Activated CD4-positive, alpha-beta memory T cell treated with anti-CD3 and anti-CD28 coated beads, Interleukin-2, amount 10 ng/mL, durations not matched to agents 7 days and 5 days (primary cell): ENCODE measurements at regions not wholly inside any gene's neighbourhood (a gene's known extent, or its start where the extent isn't known, plus 50 kb on each side); places are given as distances from the start of the nearest gene placed in this dataset.

Experiments used
- CTCF ChIA-PET: fragments of 350-600 bp; sonication (Branson Sonifier 250); formaldehyde crosslinking; loops from one replicate; lab custom pipeline; 2021; ENCODE audit warnings: antibody characterized with exemption, inconsistent platforms; lab: Charles Lee
- POLR2A ChIA-PET: fragments of 350-600 bp; sonication (Branson Sonifier 250); formaldehyde crosslinking; loops from one replicate; lab custom pipeline; 2021; ENCODE audit warnings: antibody characterized with exemption; lab: Charles Lee
- DNase-seq: peaks from one replicate; pipeline ENCODE4 v3.0.0-alpha.2; 2020
- H3K27ac Mint-ChIP-seq: one replicate; pipeline ENCODE4 v1.8.0; 2021; ENCODE audit warnings: mild to moderate bottlenecking, mixed read lengths
- H3K27me3 Mint-ChIP-seq: one replicate; pipeline ENCODE4 v1.8.0; 2021; ENCODE audit warnings: mixed read lengths
- H3K36me3 Mint-ChIP-seq: one replicate; pipeline ENCODE4 v1.8.0; 2021; ENCODE audit warnings: low read depth, mixed read lengths
- H3K4me1 Mint-ChIP-seq: one replicate; pipeline ENCODE4 v1.8.0; 2021; ENCODE audit warnings: mixed read lengths
- H3K4me3 Mint-ChIP-seq: one replicate; pipeline ENCODE4 v1.8.0; 2021; ENCODE audit warnings: mild to moderate bottlenecking, mixed read lengths
- H3K9me3 Mint-ChIP-seq: one replicate; pipeline ENCODE4 v1.8.0; 2021; ENCODE audit warnings: mixed read lengths

- POLR2A ChIA-PET = interaction anchor here (1.8 kb wide), 1 partner anchor 8 kb away, joined by 10 read pairs; no protein-coding TSS in a partner anchor
- Mint-ChIP-seq H3K9me3 (no peaks in the 10 kb centered on the region), H3K27ac (no peak overlapping the region)
Observed at GRCh38 chr21:43354026-43354420, 72.9 kb downstream of the SIK1 start.

GRCh38 chr21:43353282-43354025 is 73.5 kb downstream of the SIK1 start:
- POLR2A ChIA-PET = interaction anchor here (1.8 kb wide), 1 partner anchor 8 kb away, joined by 10 read pairs; no protein-coding TSS in a partner anchor
- CTCF ChIA-PET = no interaction called here
- H3K4me3 Mint-ChIP-seq = no peak overlapping the region

More at GRCh38 chr21:43354026-43354420, 72.9 kb downstream of the SIK1 start:
- DNase-seq = no peak
- H3K36me3 Mint-ChIP-seq = no peaks in the 10 kb centered on the region
- H3K4me1 Mint-ChIP-seq = peaks cover 23% of the 10 kb centered on the region
- peaks cover 2% of the 10 kb centered on the region for H3K27me3 Mint-ChIP-seq
- CTCF ChIA-PET = no interaction called here
- no peak overlapping the region for H3K4me3 Mint-ChIP-seq

GRCh38 chr21:43352568-43353281 is 74.2 kb downstream of the SIK1 start:
- ChIA-PET CTCF (no interaction called here), POLR2A (interaction anchor here (1.8 kb wide), 1 partner anchor 9 kb away, joined by 10 read pairs; no protein-coding TSS in a partner anchor)
- H3K4me3 Mint-ChIP-seq = no peak overlapping the region
- peak overlapping the region; percentile 66 for H3K27ac Mint-ChIP-seq
- peak; percentile 28 for DNase-seq
- no peaks in the 10 kb centered on the region for H3K36me3 Mint-ChIP-seq
- H3K27me3 Mint-ChIP-seq = no peaks in the 10 kb centered on the region
- H3K9me3 Mint-ChIP-seq = no peaks in the 10 kb centered on the region
- H3K4me1 Mint-ChIP-seq = peaks cover 23% of the 10 kb centered on the region

More at GRCh38 chr21:43353282-43354025, 73.5 kb downstream of the SIK1 start:
- H3K4me1 Mint-ChIP-seq = peaks cover 23% of the 10 kb centered on the region
- H3K27me3 Mint-ChIP-seq = peaks cover 2% of the 10 kb centered on the region
- peak overlapping the region; percentile 66 for H3K27ac Mint-ChIP-seq
- H3K36me3 Mint-ChIP-seq = no peaks in the 10 kb centered on the region
- no peak for DNase-seq
- no peaks in the 10 kb centered on the region for H3K9me3 Mint-ChIP-seq

DNA sequence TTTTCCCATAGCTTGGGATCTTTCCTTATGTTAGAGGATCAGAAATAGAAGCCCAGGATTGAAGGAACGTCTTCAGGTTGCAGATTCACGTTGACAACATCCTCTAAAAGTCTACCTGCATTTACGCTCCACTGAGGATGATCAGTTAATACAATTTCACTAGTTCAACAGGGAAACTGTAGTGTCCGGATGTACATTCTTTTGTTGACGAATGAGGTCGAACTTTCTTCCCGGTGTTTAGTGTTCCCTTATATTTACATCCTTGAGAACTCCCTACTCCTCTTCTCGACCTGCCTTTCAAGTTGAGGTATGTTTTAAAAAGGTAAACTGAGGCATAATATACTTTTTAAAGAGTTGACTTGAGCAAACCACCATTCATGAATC is 74.8 kb downstream of the SIK1 start:
- ChIA-PET POLR2A (interaction anchor here (1.8 kb wide), 1 partner anchor 10 kb away, joined by 10 read pairs; no protein-coding TSS in a partner anchor), CTCF (no interaction called here)
- Mint-ChIP-seq H3K27me3 (no peaks in the 10 kb centered on the region), H3K9me3 (no peaks in the 10 kb centered on the region), H3K36me3 (no peaks in the 10 kb centered on the region), H3K4me1 (peaks cover 23% of the 10 kb centered on the region), H3K4me3 (no peak overlapping the region), H3K27ac (peak overlapping the region; percentile 28)
- no peak for DNase-seq

GRCh38 chr21:43351501-43352153 is 75.3 kb downstream of the SIK1 start:
- Mint-ChIP-seq H3K4me3 (no peak overlapping the region), H3K27me3 (no peaks in the 10 kb centered on the region), H3K27ac (no peak overlapping the region), H3K4me1 (peaks cover 23% of the 10 kb centered on the region), H3K9me3 (no peaks in the 10 kb centered on the region), H3K36me3 (no peaks in the 10 kb centered on the region)
- ChIA-PET CTCF (no interaction called here), POLR2A (no interaction called here)
- no peak for DNase-seq

DNA sequence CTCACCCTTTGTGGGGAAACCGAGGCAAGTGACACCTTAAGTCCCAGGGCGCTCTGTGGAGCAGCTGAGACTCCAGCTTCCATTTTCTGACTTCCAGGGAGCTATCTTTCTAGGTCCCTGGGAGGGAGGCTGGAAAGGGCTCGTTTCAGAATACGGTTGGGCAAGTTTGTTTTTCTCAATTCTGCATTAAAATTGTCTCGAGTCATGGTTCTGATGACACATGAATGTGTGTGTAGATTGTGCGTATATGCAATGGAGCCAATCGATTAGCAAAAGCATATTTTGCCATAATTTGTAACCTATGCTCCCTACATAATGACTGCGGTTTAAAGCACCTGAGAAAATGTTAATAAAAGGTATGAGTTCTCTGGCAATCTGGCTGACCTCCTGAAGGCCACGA is 77.3 kb downstream of the SIK1 start:
- CTCF ChIA-PET = no interaction called here
- Mint-ChIP-seq H3K9me3 (no peaks in the 10 kb centered on the region), H3K4me1 (peaks cover 26% of the 10 kb centered on the region)

GRCh38 chr21:43348801-43349261 is 78.1 kb downstream of the SIK1 start:
- CTCF ChIA-PET = no interaction called here
- H3K4me3 Mint-ChIP-seq = no peak overlapping the region
- POLR2A ChIA-PET = no interaction called here
- H3K27me3 Mint-ChIP-seq = no peaks in the 10 kb centered on the region
- no peak for DNase-seq
- H3K9me3 Mint-ChIP-seq = no peaks in the 10 kb centered on the region
- peaks cover 24% of the 10 kb centered on the region for H3K4me1 Mint-ChIP-seq
- no peak overlapping the region for H3K27ac Mint-ChIP-seq
- H3K36me3 Mint-ChIP-seq = no peaks in the 10 kb centered on the region

More for the DNA sequence above, 77.3 kb downstream of the SIK1 start:
- no peaks in the 10 kb centered on the region for H3K36me3 Mint-ChIP-seq
- POLR2A ChIA-PET = no interaction called here
- H3K27ac Mint-ChIP-seq = no peak overlapping the region
- H3K4me3 Mint-ChIP-seq = no peak overlapping the region
- H3K27me3 Mint-ChIP-seq = no peaks in the 10 kb centered on the region
- DNase-seq = no peak

DNA sequence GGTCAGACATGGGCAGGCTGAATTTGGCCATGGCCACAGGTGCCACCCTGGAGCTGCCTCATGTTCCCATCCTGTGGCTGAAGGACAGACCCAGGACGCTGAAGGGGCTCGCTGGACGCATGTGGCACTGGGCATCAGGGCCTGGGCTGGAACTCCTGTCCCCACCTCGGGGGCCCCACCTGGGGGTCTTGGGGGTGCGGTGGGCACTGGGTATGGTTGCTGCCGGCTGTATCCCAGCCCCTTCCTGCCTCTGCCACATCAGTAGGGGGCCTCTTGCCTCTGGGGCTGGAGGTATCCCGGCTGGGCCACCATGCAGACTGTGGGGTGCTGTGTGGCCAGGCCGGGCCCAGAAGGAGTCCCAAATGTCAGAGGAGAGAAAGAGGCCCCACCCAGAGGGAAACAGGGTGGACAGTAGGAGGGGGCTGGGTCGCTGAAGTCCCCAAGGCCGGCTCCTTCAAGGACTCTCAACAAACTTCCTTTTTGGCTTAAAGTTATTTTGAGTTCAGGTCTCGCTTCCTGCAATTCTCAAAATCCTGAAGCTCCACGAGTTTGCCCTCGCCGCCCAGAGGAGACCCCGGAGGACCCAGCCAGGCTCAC is 78.7 kb downstream of the SIK1 start:
- DNase-seq = no peak
- Mint-ChIP-seq H3K27ac (no peak overlapping the region), H3K4me3 (no peak overlapping the region), H3K9me3 (no peaks in the 10 kb centered on the region), H3K36me3 (no peaks in the 10 kb centered on the region), H3K4me1 (peaks cover 24% of the 10 kb centered on the region), H3K27me3 (no peaks in the 10 kb centered on the region)
- ChIA-PET CTCF (no interaction called here), POLR2A (no interaction called here)

- Mint-ChIP-seq H3K27me3 (no peaks in the 10 kb centered on the region), H3K9me3 (no peaks in the 10 kb centered on the region), H3K36me3 (no peaks in the 10 kb centered on the region), H3K4me3 (no peak overlapping the region), H3K4me1 (peaks cover 18% of the 10 kb centered on the region), H3K27ac (no peak overlapping the region)
- CTCF ChIA-PET = no interaction called here
- POLR2A ChIA-PET = no interaction called here
- DNase-seq = no peak
Observed at GRCh38 chr21:43347461-43348169, 79.3 kb downstream of the SIK1 start.

GRCh38 chr21:43346551-43346950 is 80.4 kb downstream of the SIK1 start:
- CTCF ChIA-PET = no interaction called here
- Mint-ChIP-seq H3K27me3 (no peaks in the 10 kb centered on the region), H3K27ac (no peak overlapping the region), H3K36me3 (no peaks in the 10 kb centered on the region), H3K4me3 (no peak overlapping the region), H3K9me3 (no peaks in the 10 kb centered on the region), H3K4me1 (peaks cover 9% of the 10 kb centered on the region)
- POLR2A ChIA-PET = no interaction called here
- no peak for DNase-seq

GRCh38 chr21:43345746-43346409 is 81.1 kb downstream of the SIK1 start:
- CTCF ChIA-PET = no interaction called here
- Mint-ChIP-seq H3K27ac (peak overlapping the region; percentile 59), H3K4me1 (peaks cover 8% of the 10 kb centered on the region), H3K9me3 (no peaks in the 10 kb centered on the region), H3K36me3 (no peaks in the 10 kb centered on the region), H3K27me3 (no peaks in the 10 kb centered on the region), H3K4me3 (no peak overlapping the region)
- POLR2A ChIA-PET = no interaction called here
- DNase-seq = peak; percentile 61
